Endothelial cell of umbilical vein (primary cell): ENCODE measurements at regions not wholly inside any gene's neighbourhood (a gene's known extent, or its start where the extent isn't known, plus 50 kb on each side); places are given as distances from the start of the nearest gene placed in this dataset.
"Not testable (repeated sequence)": the region's sequence is repeated elsewhere in the genome, so short reads cannot be mapped to it uniquely, and the experiment has no call there.

Source experiments
- BruUV-seq: library from RNA; stranded (reverse); fragments of 400-500 nt; replicated peaks from 2 replicates; lab custom pipeline; 2021; lab: Mats Ljungman, UMichigan
- CTCF ChIA-PET: fragments of 300-600, 350-600 bp; sonication (Branson Sonifier 250); formaldehyde crosslinking; loops from one replicate; lab custom pipeline; 2021; ENCODE audit warnings: antibody characterized with exemption, inconsistent platforms; lab: Charles Lee
- POLR2A ChIA-PET: fragments of 300-600, 350-600 bp; sonication (Branson Sonifier 250); formaldehyde crosslinking; loops from one replicate; lab custom pipeline; 2021; ENCODE audit warnings: antibody characterized with exemption, inconsistent platforms; lab: Charles Lee
- DNase-seq: peaks from one replicate; pipeline ENCODE4 v3.0.0-alpha.2; 2011; ENCODE audit warnings: low read depth, low spot score
- FAIRE-seq: peaks from 2 replicates; lab custom pipeline; 2011; peaks lifted over from hg19 to GRCh38; lab: Jason Lieb, UNC
- H2AFZ ChIP-seq: 2 replicates; pipeline ENCODE4 v1.6.0; 2012; ENCODE audit warnings: low read depth, low read length, control low read depth, inconsistent platforms
- H3K27ac ChIP-seq: 2 replicates; pipeline ENCODE4 v1.5.1; 2011; ENCODE audit warnings: low read depth, mild to moderate bottlenecking, control low read depth, low read length, moderate library complexity; ENCODE audit not compliant: insufficient read depth
- H3K27me3 ChIP-seq, 2 experiments: 2 replicates each; pipeline versions ENCODE4 v1.6.0 to v1.6.1; 2011; ENCODE audit warnings: low read length in 2 of 2, mixed read lengths in 1 of 2; ENCODE audit not compliant: control insufficient read depth in 2 of 2, insufficient read depth in 2 of 2
- H3K36me3 ChIP-seq, 2 experiments: 2 replicates in 1 of 2; 3 replicates in 1 of 2; pipeline ENCODE4 v1.5.1; 2011; ENCODE audit warnings: low read length in 2 of 2, mild to moderate bottlenecking in 1 of 2, moderate library complexity in 1 of 2; ENCODE audit not compliant: control insufficient read depth in 2 of 2, insufficient read depth in 2 of 2; ENCODE audit errors: extremely low read depth in 1 of 2
- H3K4me1 ChIP-seq: 3 replicates; pipeline ENCODE4 v1.5.1; 2011; ENCODE audit warnings: mild to moderate bottlenecking, low read length; ENCODE audit not compliant: control insufficient read depth, insufficient read depth; ENCODE audit errors: extremely low read depth
- H3K4me2 ChIP-seq: 2 replicates; pipeline ENCODE4 v1.6.1; 2011; ENCODE audit warnings: low read length, control low read depth, mixed read lengths; ENCODE audit not compliant: insufficient read depth
- H3K4me3 ChIP-seq, 3 experiments: fragments of 200-600 bp in 1 of 3; sonication (generic), shearing (Covaris generic) in 1 of 3; replicated peaks in 1 of 3; 2 replicates each; pipeline ENCODE4 v1.5.1; 2011 to 2016; ENCODE audit warnings: control low read depth in 3 of 3, low read length in 3 of 3, mild to moderate bottlenecking in 2 of 3, inconsistent platforms in 1 of 3, low read depth in 1 of 3, moderate library complexity in 1 of 3; ENCODE audit not compliant: insufficient read depth in 1 of 3
- H3K79me2 ChIP-seq: 2 replicates; pipeline ENCODE4 v1.6.0; 2012; ENCODE audit warnings: low read length, inconsistent platforms; ENCODE audit not compliant: control insufficient read depth, insufficient read depth
- H3K9ac ChIP-seq: replicated peaks from 2 replicates; pipeline ENCODE3; 2011; ENCODE audit warnings: low read length, control low read depth; ENCODE audit not compliant: insufficient read depth; ENCODE audit errors: extremely low read depth
- H3K9me1 ChIP-seq: replicated peaks from 3 replicates; pipeline ENCODE4 v1.6.0; 2011; ENCODE audit warnings: mild to moderate bottlenecking, low read length; ENCODE audit not compliant: control insufficient read depth, insufficient read depth; ENCODE audit errors: extremely low read depth
- H3K9me3 ChIP-seq: replicated peaks from 2 replicates; pipeline ENCODE4 v1.5.1; 2012; ENCODE audit warnings: low read length, inconsistent platforms; ENCODE audit not compliant: control insufficient read depth, insufficient read depth
- H4K20me1 ChIP-seq: replicated peaks from 2 replicates; pipeline ENCODE3; 2011; ENCODE audit warnings: mild to moderate bottlenecking, low read length; ENCODE audit not compliant: control insufficient read depth, insufficient read depth; ENCODE audit errors: extremely low read depth
- CTCF ChIP-seq, 2 donors: IDR thresholded peaks; 1 replicate in 1 of 2; 2 replicates in 1 of 2; pipeline ENCODE4 v1.5.1; 2011; ENCODE audit warnings: low read length in 2 of 2, mild to moderate bottlenecking in 2 of 2, moderate library complexity in 2 of 2, control low read depth in 1 of 2, inconsistent platforms in 1 of 2, low read depth in 1 of 2; ENCODE audit not compliant: insufficient read depth in 1 of 2; ENCODE audit errors: extremely low read depth in 1 of 2
- EZH2 ChIP-seq: IDR thresholded peaks from 2 replicates; pipeline ENCODE4 v1.6.1; 2012; ENCODE audit warnings: borderline replicate concordance, low read depth, mild to moderate bottlenecking, moderate library complexity, low read length, inconsistent platforms; ENCODE audit not compliant: severe bottlenecking
- FOS ChIP-seq: IDR thresholded peaks from 2 replicates; pipeline ENCODE4 v1.6.1; 2011; ENCODE audit warnings: mild to moderate bottlenecking, low read length, moderate library complexity, borderline replicate concordance; ENCODE audit not compliant: insufficient read depth
- GATA2 ChIP-seq: IDR thresholded peaks from 2 replicates; pipeline ENCODE4 v1.7.0; 2011; ENCODE audit warnings: low read depth, mild to moderate bottlenecking, moderate library complexity, mixed read lengths, low read length; ENCODE audit not compliant: insufficient read length, insufficient read depth
- JUN ChIP-seq: IDR thresholded peaks from 2 replicates; pipeline ENCODE4 v1.6.1; 2011; ENCODE audit warnings: borderline replicate concordance, low read depth; ENCODE audit not compliant: insufficient read length, insufficient read depth
- MAX ChIP-seq: IDR thresholded peaks from 2 replicates; pipeline ENCODE4 v1.6.1; 2011; ENCODE audit not compliant: insufficient read depth, insufficient read length
- MYC ChIP-seq: IDR thresholded peaks from one replicate; pipeline ENCODE4 v1.6.1; 2011; ENCODE audit warnings: mild to moderate bottlenecking, low read depth, low read length
- POLR2A ChIP-seq: IDR thresholded peaks from 2 replicates; pipeline ENCODE4 v1.6.1; 2012; ENCODE audit warnings: low read depth, mild to moderate bottlenecking, control low read depth, low read length
- POLR2AphosphoS5 ChIP-seq: IDR thresholded peaks from 2 replicates; pipeline ENCODE4 v1.6.1; 2012; ENCODE audit warnings: low read depth, mild to moderate bottlenecking, control low read depth, low read length, moderate library complexity; ENCODE audit not compliant: insufficient read depth
- dilution Hi-C: fragments of 300-500 bp; cut with MboI; formaldehyde crosslinking; loops from one replicate; pipeline ENCODE4 v1.15.0; 2019; ENCODE audit warnings: low sequenced_read_pairs; ENCODE audit not compliant: extremely low pct_ligation_motif_present
- intact Hi-C: fragments of 100-400 bp; cut with micrococcal nuclease; formaldehyde crosslinking; loops from one replicate; pipeline ENCODE4 v1.10.0; 2022

- Histone ChIP-seq H3K4me1 (peaks cover 14% of the 10 kb centered on the region), H3K27ac (no peak overlapping the region), H3K9me1 (no peaks in the 10 kb centered on the region), H3K27me3 (no peaks in the 10 kb centered on the region), H3K4me3 (no peak overlapping the region), H3K36me3 (no peaks in the 10 kb centered on the region), H2AFZ (no peak overlapping the region), H3K9me3 (no peaks in the 10 kb centered on the region), H3K9ac (no peak overlapping the region), H4K20me1 (no peaks in the 10 kb centered on the region), H3K4me2 (no peak overlapping the region), H3K79me2 (peaks cover 5% of the 10 kb centered on the region)
- ChIA-PET CTCF (interaction anchor here (1.0 kb wide), 1 partner anchor 66 kb away, joined by 3 read pairs; no protein-coding TSS in a partner anchor), POLR2A (no interaction called here)
- no peak for FAIRE-seq
- DNase-seq: no peak
- TF ChIP-seq GATA2: no peak
- TF ChIP-seq JUN: no peak
- no peak for TF ChIP-seq POLR2AphosphoS5
- no peak for TF ChIP-seq POLR2A
- TF ChIP-seq CTCF (IDR thresholded peaks at IDR 0.05; ENCODE audit: extremely low read depth in 1 of 2, insufficient read depth in 1 of 2, low read depth in 1 of 2, low read length in 2 of 2): no peak
- no peak for TF ChIP-seq MAX
- TF ChIP-seq FOS: no peak
- no peak for TF ChIP-seq MYC
- no peak for TF ChIP-seq EZH2
- intact Hi-C loops (no loop called here), dilution Hi-C loops (no loop called here)
- no TSS peak for BruUV-seq
Measured at GRCh38 chr1:201644197-201644596, 105.3 kb downstream of the NAV1 start.

GRCh38 chr1:201645000-201645399 is 106.1 kb downstream of the NAV1 start:
- H2AFZ ChIP-seq, H3K27me3 ChIP-seq, H3K36me3 ChIP-seq, CTCF ChIA-PET, intact Hi-C loops, FAIRE-seq, H3K9me1 ChIP-seq, H3K4me3 ChIP-seq, POLR2A ChIA-PET, H3K9ac ChIP-seq, dilution Hi-C loops, H3K9me3 ChIP-seq, DNase-seq, BruUV-seq, H3K27ac ChIP-seq, H3K79me2 ChIP-seq, H4K20me1 ChIP-seq, H3K4me2 ChIP-seq: not testable (repeated sequence)
- H3K4me1 ChIP-seq: peaks cover 21% of the 10 kb centered on the region
